HG03354 (cell line): ENCODE measurements at regions not wholly inside any gene's neighbourhood (a gene's known extent, or its start where the extent isn't known, plus 50 kb on each side); places are given as distances from the start of the nearest gene placed in this dataset.
"Not testable (repeated sequence)": the region's sequence is repeated elsewhere in the genome, so short reads cannot be mapped to it uniquely, and the experiment has no call there.

Experiments used
- ATAC-seq: cut with Tn5 transposase; IDR thresholded peaks from one replicate; pipeline ENCODE4 v1.9.1; 2021; ENCODE audit warnings: mild to moderate bottlenecking; ENCODE audit not compliant: unreplicated experiment, poor library complexity, severe bottlenecking

DNA sequence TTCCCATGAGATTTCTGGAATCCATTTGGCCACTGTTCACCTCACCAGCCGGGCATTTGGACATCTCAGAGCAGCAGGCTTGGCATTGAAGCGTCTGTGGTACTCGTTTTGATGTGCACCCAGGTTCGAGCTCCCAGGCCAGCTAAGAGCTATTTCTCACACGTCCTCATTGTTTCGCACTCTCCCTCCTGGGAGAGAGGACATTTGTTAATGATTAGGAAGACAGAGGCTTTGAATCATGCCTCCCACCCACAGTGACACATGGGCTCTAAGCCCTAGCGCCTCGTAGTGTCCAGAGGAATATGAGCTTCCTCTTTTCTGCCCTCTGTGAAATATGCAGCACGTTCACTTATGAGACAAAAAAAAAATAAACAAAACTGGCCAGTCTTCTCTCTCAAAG, 361.8 kb downstream of the RND3 start:
- ATAC-seq = no peak

DNA sequence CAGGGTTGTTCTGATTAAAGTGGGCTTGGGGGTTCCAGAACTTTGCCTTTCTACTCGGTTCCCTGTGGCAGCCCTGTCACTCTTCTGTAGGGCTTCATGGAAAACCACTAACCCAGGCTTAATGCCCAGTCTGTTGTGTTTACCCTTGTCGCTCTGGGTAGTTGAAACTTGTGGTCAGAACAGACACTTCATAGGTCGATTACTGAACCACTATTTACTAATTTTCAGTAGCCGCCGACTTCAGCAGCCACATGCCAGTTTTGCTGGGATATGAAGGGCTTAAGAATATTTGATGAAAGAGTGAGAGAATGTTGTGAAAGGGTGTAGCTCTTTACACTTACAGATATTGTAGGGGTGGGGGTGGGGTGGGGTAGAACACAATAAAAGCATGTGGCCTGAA, 362.3 kb downstream of the RND3 start:
- ATAC-seq = no peak

DNA sequence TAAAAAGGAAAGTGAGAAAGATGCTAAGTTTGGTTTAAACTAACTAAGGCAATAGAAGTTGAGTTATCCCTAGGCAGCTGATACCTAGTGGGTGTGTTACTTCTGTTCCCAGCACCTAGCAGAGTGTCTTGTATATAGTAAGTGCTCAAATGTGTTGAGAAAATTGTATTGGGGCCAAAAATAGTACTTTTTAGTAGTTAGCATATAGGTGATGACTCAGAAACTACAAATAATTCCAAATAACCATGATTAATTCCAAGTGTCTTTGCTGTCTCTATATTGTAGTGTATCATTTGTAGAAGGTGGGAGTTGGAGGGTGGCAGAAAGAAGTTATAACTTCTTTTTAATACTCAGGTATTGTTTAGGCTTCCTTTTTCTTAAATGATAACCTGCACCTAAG, 362.7 kb downstream of the RND3 start:
- no peak for ATAC-seq

- ATAC-seq = no peak
These were observed 364.4 kb downstream of the RND3 start for GRCh38 chr2:150122871-150123613.

DNA sequence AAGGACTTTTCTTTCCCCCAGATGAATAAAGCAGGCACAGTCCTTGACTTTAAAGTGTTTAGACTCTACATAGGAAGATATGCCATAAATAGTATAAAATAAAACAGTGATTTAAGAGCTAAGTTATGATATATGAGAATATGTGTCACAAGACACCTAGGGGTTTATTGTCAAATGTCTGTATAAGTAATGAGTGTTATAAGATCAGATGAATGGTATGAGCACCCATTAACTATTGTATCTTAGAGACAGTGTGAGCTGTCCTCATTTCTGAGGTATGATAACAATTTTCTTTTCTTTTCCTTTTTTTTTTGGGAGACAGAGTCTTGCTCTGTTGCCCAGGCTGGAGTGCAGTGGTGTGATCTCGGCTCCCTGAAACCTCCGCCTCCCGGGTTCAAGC, 365.3 kb downstream of the RND3 start:
- no peak for ATAC-seq

DNA sequence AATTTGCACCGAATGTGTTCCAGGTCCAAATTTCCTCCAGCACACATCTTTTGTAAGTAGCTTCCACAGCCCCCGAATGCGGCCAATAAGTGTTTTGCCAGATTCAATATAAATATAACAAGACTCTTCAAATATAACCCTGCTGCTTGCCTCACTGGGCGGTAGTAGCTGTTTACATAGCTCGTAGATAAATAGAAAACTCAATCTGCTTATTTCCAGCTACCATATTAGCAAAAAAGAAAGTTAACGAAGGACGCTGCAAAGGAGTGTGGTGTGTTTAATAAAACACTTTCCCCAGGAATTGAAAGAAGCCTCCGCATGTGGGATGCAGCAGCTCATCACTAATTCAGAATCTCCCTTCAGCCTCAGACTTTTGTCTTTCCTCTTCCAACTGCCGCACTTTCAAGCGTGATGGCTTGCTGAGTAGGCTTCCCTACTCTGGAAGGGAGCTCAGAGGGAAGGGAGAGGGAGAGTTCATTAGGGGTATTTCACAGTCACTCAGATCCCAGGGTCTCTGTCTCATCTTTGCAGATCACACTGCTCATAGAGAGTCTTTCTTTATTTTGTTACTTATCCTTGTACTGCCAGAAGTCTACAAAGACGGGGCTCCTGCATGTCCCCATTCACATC, 367.0 kb downstream of the RND3 start:
- ATAC-seq = no peak

GRCh38 chr2:150119819-150120218, 367.6 kb downstream of the RND3 start:
- no peak for ATAC-seq

GRCh38 chr2:150114089-150114488, 373.4 kb downstream of the RND3 start:
- not testable (repeated sequence) for ATAC-seq

DNA sequence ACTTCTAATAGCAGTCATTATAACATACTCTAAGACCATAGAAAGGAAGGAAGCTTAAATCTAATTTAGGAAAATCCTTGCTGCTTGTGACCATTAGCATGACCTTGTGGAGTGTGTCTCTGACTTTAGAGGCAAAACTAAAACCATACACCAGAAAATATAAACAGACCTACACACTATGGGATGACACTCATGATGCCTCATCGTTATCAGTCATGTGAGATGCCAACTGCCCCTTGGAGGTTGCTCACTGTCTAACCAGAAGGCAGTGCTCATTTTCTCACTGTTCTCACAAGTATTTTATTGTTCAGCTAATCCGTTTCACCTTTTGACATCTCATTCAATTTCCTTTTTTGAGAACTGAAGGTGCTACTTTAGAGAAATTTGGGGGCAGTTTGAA, 376.9 kb downstream of the RND3 start:
- ATAC-seq = no peak

- no peak for ATAC-seq
These were observed 377.6 kb downstream of the RND3 start for GRCh38 chr2:150109912-150110311.

- no peak for ATAC-seq
These were observed 378.4 kb downstream of the RND3 start for GRCh38 chr2:150109028-150109427.

DNA sequence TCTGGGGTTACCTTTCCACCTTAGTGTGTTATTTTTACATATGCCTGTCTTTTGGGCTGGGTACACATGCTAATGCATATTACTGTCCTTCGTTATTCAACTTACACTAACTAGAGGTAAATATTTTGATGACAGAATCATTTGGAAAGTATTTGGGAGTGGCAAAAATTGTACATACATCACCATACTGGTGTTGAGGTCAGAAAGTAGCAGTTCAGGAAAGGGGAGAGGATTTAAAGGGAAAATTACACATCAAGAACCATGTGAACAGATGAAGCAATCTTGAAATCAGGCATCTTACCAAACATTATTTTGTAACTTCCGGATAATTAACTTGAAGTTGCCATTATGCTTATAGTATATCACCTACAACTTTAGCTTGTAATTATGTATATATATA, 379.7 kb downstream of the RND3 start:
- no peak for ATAC-seq

- ATAC-seq = no peak
These were observed 380.3 kb downstream of the RND3 start for GRCh38 chr2:150107170-150107569.

DNA sequence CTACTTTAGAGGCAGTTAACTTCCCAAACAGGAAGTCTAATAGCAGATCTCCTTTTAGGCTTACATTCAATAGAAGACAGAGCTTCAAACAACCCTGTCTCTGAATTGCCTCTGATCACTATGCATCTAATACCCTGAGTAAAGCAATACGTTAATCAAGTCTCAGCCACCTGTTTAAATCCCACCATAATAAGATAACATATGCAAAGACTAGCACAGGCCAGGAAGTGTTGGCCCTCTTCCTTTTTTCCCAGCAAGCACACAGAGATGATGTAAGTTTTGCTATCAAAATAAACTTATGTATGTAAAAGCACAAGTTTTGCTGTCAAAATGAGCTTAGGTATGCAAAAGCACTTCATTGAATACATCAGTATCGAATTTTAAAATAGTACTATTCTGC, 385.5 kb downstream of the RND3 start:
- ATAC-seq = no peak

DNA sequence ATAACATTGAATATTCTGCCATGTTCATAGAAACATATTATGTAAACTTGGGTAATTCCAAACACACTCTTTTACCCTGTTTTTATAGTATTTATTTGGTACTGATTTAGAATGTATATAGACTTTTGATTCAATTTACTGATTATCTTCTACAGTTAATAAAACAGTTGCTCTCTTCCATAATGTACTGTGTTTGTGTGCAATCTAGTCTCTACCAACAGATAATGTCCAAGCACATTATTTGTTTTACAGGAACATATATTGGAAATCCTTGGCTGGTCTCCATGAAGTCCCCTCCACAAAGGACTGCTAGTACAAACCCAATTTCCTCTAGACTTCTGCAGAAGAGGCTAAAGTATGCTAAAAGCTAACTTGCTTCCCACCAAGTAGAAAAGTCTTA, 386.6 kb downstream of the RND3 start:
- ATAC-seq = no peak

GRCh38 chr2:150100336-150100735, 387.1 kb downstream of the RND3 start:
- ATAC-seq = no peak

- ATAC-seq = no peak
These were observed 387.7 kb downstream of the RND3 start for GRCh38 chr2:150099805-150100204.

- no peak for ATAC-seq
These were observed 389.5 kb downstream of the RND3 start for GRCh38 chr2:150097901-150098531.

DNA sequence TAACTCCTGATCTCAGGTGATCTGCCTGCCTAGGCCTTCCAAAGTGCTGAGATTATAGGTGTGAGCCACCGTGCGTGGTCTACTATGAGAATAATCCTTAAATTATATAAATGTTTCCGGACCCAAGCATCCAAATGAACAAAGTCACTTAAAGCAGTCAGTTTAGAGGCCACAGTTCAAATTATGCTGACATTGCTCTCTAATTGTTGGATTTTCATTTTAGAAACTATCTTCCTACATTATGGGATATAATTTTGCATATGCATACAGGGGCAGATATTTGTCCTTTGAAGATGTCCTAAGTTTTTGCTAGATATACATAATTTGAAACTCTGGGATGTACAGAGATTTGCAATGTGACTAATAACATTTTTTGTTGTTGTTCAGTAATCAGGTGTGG, 390.1 kb downstream of the RND3 start:
- no peak for ATAC-seq

GRCh38 chr2:150095361-150096095, 391.9 kb downstream of the RND3 start:
- no peak for ATAC-seq

DNA sequence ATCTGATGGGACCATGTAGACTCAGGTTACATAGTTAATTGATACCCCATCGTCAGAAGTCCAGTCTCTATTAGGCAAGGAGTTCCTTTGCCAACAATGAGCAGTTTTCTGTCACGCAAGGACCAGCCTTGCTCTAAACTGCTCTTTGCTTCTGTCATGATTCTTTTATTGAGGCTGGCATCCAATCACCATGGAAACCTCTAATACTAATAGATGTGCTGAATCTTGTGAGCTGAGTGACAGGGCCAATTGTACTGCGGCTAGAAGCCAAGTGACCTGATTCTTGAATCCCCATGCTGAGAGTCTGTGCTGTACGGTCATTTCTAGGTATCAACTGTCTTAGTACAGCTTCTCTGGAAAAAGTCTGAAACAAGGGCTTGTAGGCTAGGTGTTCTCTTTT, 395.6 kb downstream of the RND3 start:
- ATAC-seq = no peak
